ENCODE measurements at regions not wholly inside any gene's neighbourhood (a gene's known extent, or its start where the extent isn't known, plus 50 kb on each side); places are given as distances from the start of the nearest gene placed in this dataset.

DNA sequence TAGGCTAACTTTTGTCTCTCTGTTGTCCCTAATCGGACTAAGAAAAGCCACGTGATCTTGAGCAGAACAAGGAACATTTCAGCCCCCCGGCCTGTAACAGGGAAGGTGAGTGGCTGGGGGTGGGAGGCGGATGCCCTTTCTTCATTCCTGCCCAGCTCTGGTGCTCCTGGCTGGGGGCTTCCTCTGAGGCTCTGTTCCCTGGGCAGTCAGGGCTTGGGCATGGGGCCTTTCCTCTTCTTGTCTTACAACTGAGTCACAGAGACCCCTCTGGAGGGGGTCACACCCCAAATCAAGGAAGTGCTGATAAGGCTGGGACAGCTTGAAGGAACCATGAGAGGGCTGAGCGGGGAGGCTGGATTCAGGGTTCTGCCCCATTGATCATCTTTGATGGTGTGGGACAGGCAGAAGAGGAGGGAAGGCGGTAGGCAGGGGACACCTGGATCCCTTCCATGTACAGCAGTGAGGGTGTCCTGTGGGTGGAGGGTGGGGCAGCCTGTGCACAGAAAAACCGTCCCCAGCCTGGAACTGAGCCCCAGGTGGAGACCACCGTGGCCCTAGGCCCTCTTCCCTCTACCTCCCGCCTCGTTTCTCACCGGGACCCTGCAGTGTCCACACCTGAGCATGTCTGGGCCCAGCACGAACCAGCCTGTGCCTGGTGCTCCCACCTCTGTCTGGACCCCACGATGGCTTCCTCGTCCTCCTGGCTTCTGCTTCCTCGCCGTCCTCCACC lies 257.7 kb upstream of the IRX1 start:
- TF ChIP-seq, protein P1, sequence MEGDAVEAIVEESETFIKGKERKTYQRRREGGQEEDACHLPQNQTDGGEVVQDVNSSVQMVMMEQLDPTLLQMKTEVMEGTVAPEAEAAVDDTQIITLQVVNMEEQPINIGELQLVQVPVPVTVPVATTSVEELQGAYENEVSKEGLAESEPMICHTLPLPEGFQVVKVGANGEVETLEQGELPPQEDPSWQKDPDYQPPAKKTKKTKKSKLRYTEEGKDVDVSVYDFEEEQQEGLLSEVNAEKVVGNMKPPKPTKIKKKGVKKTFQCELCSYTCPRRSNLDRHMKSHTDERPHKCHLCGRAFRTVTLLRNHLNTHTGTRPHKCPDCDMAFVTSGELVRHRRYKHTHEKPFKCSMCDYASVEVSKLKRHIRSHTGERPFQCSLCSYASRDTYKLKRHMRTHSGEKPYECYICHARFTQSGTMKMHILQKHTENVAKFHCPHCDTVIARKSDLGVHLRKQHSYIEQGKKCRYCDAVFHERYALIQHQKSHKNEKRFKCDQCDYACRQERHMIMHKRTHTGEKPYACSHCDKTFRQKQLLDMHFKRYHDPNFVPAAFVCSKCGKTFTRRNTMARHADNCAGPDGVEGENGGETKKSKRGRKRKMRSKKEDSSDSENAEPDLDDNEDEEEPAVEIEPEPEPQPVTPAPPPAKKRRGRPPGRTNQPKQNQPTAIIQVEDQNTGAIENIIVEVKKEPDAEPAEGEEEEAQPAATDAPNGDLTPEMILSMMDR (IDR thresholded peaks at IDR 0.05 in 4 of 5, conservative IDR thresholded peaks at IDR 0.05 in 1 of 5), result no peak
- TF ChIP-seq POLR2A (IDR thresholded peaks at IDR 0.05), result no peak
